H1 (cell line): ENCODE measurements at regions not wholly inside any gene's neighbourhood (a gene's known extent, or its start where the extent isn't known, plus 50 kb on each side); places are given as distances from the start of the nearest gene placed in this dataset.
A peak's percentile ranks its signal among the peaks of the same experiment; 100 is the strongest.

ENCODE experiments used
- CTCF ChIA-PET: fragments of 300-600 bp; sonication (Branson Sonifier 250); formaldehyde crosslinking; loops from one replicate; lab custom pipeline; 2021; ENCODE audit not compliant: partially characterized antibody; lab: Charles Lee
- POLR2A ChIA-PET: fragments of 300-600 bp; sonication (Branson Sonifier 250); formaldehyde crosslinking; loops from one replicate; lab custom pipeline; 2021; ENCODE audit warnings: inconsistent platforms; ENCODE audit not compliant: partially characterized antibody; lab: Charles Lee
- DNase-seq, 2 experiments: peaks; one replicate each; pipeline versions ENCODE4 v3.0.0 to v3.0.0-alpha.2; 2010 to 2022; ENCODE audit warnings: low spot score in 2 of 2, low read depth in 1 of 2, mixed read lengths in 1 of 2
- FAIRE-seq: peaks from 2 replicates; lab custom pipeline; 2011; peaks lifted over from hg19 to GRCh38; lab: Jason Lieb, UNC
- H2AFZ ChIP-seq: 2 replicates; pipeline ENCODE4 v1.8.1; 2012; ENCODE audit warnings: low read length, inconsistent platforms
- H2AK5ac ChIP-seq: 2 replicates; pipeline ENCODE4 v1.6.1; 2013; ENCODE audit warnings: low read depth, low read length
- H2BK120ac ChIP-seq: replicated peaks from 2 replicates; pipeline ENCODE3; 2013; ENCODE audit warnings: low read depth, low read length, inconsistent platforms
- H2BK12ac ChIP-seq: 2 replicates; pipeline ENCODE4 v1.6.1; 2013; ENCODE audit warnings: low read depth, low read length
- H2BK15ac ChIP-seq: 2 replicates; pipeline ENCODE4 v1.6.1; 2013; ENCODE audit warnings: low read length
- H2BK20ac ChIP-seq: 2 replicates; pipeline ENCODE4 v1.6.1; 2013; ENCODE audit warnings: low read length
- H2BK5ac ChIP-seq: 2 replicates; pipeline ENCODE4 v1.6.1; 2013; ENCODE audit warnings: low read depth, low read length
- H3K14ac ChIP-seq: 2 replicates; pipeline ENCODE4 v1.6.1; 2013; ENCODE audit warnings: inconsistent platforms; ENCODE audit not compliant: insufficient read length
- H3K18ac ChIP-seq: 2 replicates; pipeline ENCODE4 v1.6.1; 2013; ENCODE audit warnings: low read length; ENCODE audit errors: extremely low read depth
- H3K23ac ChIP-seq: 2 replicates; pipeline ENCODE4 v1.6.1; 2013; ENCODE audit warnings: inconsistent platforms; ENCODE audit not compliant: insufficient read length
- H3K23me2 ChIP-seq: 2 replicates; pipeline ENCODE4 v1.6.1; 2013; ENCODE audit warnings: low read depth, low read length
- H3K27ac ChIP-seq: 2 replicates; pipeline ENCODE4 v1.6.1; 2011; ENCODE audit warnings: low read depth, low read length, inconsistent platforms
- H3K27me3 ChIP-seq, 4 experiments: replicated peaks in 1 of 4; 1 replicate in 1 of 4; 2 replicates in 3 of 4; pipeline versions ENCODE4 v1.6.1 to v1.8.1; 2011 to 2013; ENCODE audit warnings: low read length in 3 of 4, mild to moderate bottlenecking in 3 of 4, inconsistent platforms in 2 of 4, mixed read lengths in 2 of 4, moderate library complexity in 1 of 4; ENCODE audit not compliant: control insufficient read depth in 3 of 4, insufficient read depth in 3 of 4; ENCODE audit errors: extremely low read depth in 1 of 4
- H3K36me3 ChIP-seq, 4 experiments: 2 replicates each; pipeline versions ENCODE4 v1.6.1 to v1.8.1; 2011 to 2013; ENCODE audit warnings: mild to moderate bottlenecking in 4 of 4, low read length in 3 of 4, moderate library complexity in 2 of 4, control low read depth in 1 of 4, inconsistent platforms in 1 of 4; ENCODE audit not compliant: insufficient read depth in 4 of 4, control insufficient read depth in 2 of 4
- H3K4ac ChIP-seq: replicated peaks from 2 replicates; pipeline ENCODE3; 2013; ENCODE audit warnings: low read length, low read depth, mixed read lengths, inconsistent platforms; ENCODE audit not compliant: insufficient read length
- H3K4me1 ChIP-seq, 4 experiments: replicated peaks in 1 of 4; 1 replicate in 1 of 4; 2 replicates in 3 of 4; pipeline versions ENCODE4 v1.6.1 to v1.8.1; 2011 to 2013; ENCODE audit warnings: low read length in 3 of 4, inconsistent platforms in 2 of 4, mixed read lengths in 1 of 4; ENCODE audit not compliant: insufficient read depth in 4 of 4, control insufficient read depth in 3 of 4
- H3K4me2 ChIP-seq, 2 experiments: 2 replicates each; pipeline versions ENCODE4 v1.6.1 to v1.8.1; 2011 to 2013; ENCODE audit warnings: low read depth in 2 of 2, low read length in 2 of 2, control low read depth in 1 of 2, inconsistent platforms in 1 of 2, mild to moderate bottlenecking in 1 of 2; ENCODE audit not compliant: insufficient read depth in 1 of 2
- H3K4me3 ChIP-seq, 4 experiments: fragments of 200-600, 300-600 bp in 1 of 4; sonication (generic), shearing (Covaris generic), sonication (Bioruptor Twin) in 1 of 4; 2 replicates each; pipeline versions ENCODE4 v1.5.1 to v1.8.1; 2011 to 2016; ENCODE audit warnings: low read length in 4 of 4, low read depth in 3 of 4, control low read depth in 2 of 4, inconsistent platforms in 2 of 4, mild to moderate bottlenecking in 2 of 4, mixed read lengths in 1 of 4, moderate library complexity in 1 of 4; ENCODE audit not compliant: insufficient read depth in 2 of 4; ENCODE audit errors: extremely low read depth in 1 of 4
- H3K56ac ChIP-seq: replicated peaks from 2 replicates; pipeline ENCODE3; 2013; ENCODE audit warnings: low read depth, mild to moderate bottlenecking, mixed read lengths, low read length, inconsistent platforms; ENCODE audit not compliant: insufficient read length
- H3K79me1 ChIP-seq: 2 replicates; pipeline ENCODE4 v1.6.1; 2013; ENCODE audit warnings: low read depth, low read length, control low read depth
- H3K79me2 ChIP-seq, 2 experiments: 2 replicates each; pipeline versions ENCODE4 v1.6.1 to v1.8.1; 2012 to 2013; ENCODE audit warnings: low read length in 2 of 2, mild to moderate bottlenecking in 2 of 2, inconsistent platforms in 1 of 2; ENCODE audit not compliant: insufficient read depth in 2 of 2, control insufficient read depth in 1 of 2
- H3K9ac ChIP-seq, 4 experiments: replicated peaks in 1 of 4; 1 replicate in 1 of 4; 2 replicates in 3 of 4; pipeline versions ENCODE4 v1.6.1 to v1.8.1; 2011 to 2013; ENCODE audit warnings: low read depth in 3 of 4, low read length in 3 of 4, control low read depth in 2 of 4, mild to moderate bottlenecking in 2 of 4, moderate library complexity in 2 of 4, inconsistent platforms in 1 of 4; ENCODE audit errors: extremely low read depth in 1 of 4
- H3K9me3 ChIP-seq, 2 experiments: 2 replicates each; pipeline versions ENCODE4 v1.6.1 to v1.8.1; 2012 to 2013; ENCODE audit warnings: mild to moderate bottlenecking in 2 of 2, moderate library complexity in 2 of 2, control low read depth in 1 of 2, inconsistent platforms in 1 of 2, low read depth in 1 of 2, low read length in 1 of 2, mixed read lengths in 1 of 2; ENCODE audit not compliant: insufficient read depth in 2 of 2
- H4K20me1 ChIP-seq, 2 experiments: replicated peaks in 1 of 2; 2 replicates each; pipeline versions ENCODE3 to v1.8.1; 2011 to 2013; ENCODE audit warnings: inconsistent platforms in 2 of 2, low read length in 2 of 2, mild to moderate bottlenecking in 1 of 2; ENCODE audit not compliant: insufficient read depth in 2 of 2, control insufficient read depth in 1 of 2
- H4K5ac ChIP-seq: 2 replicates; pipeline ENCODE4 v1.6.1; 2013; ENCODE audit warnings: low read length, low read depth, mixed read lengths, inconsistent platforms; ENCODE audit not compliant: insufficient read length
- H4K8ac ChIP-seq: 2 replicates; pipeline ENCODE4 v1.8.0; 2013; ENCODE audit warnings: mild to moderate bottlenecking, moderate library complexity, low read length, inconsistent platforms; ENCODE audit not compliant: insufficient read depth; ENCODE audit errors: extremely low read depth
- H4K91ac ChIP-seq: replicated peaks from 2 replicates; pipeline ENCODE3; 2013; ENCODE audit warnings: low read length, mixed read lengths, inconsistent platforms; ENCODE audit not compliant: insufficient read length
- WGBS, 2 experiments: shearing (Covaris generic) in 1 of 2; methylation state at CpG; one replicate each; pipeline versions ENCODE4 v1.1.6 to v1.1.7; 2013 to 2015; ENCODE audit warnings: low lambda C conversion rate in 2 of 2, mixed read lengths in 2 of 2, inconsistent platforms in 1 of 2, low coverage in 1 of 2, missing lambda C conversion rate in 1 of 2; ENCODE audit not compliant: insufficient replicate concordance in 2 of 2, insufficient coverage in 1 of 2, insufficient read length in 1 of 2; ENCODE audit errors: extremely low coverage in 1 of 2, missing lambda C conversion rate in 1 of 2; 5-methylcytosine and 5-hydroxymethylcytosine counted together
- TF ChIP-seq, protein P1 (sequence below): IDR thresholded peaks from 2 replicates; pipeline ENCODE4 v1.6.1; 2012; ENCODE audit warnings: inconsistent platforms

- Histone ChIP-seq H3K27me3 (peaks cover 0 to 1% (median 0%) of the 10 kb centered on the region in 4 experiments; a peak in 1 of 7 replicates), H4K5ac (no peak overlapping the region), H2BK12ac (no peak overlapping the region), H3K79me2 (no peaks in the 10 kb centered on the region), H3K14ac (no peak overlapping the region), H3K4me1 (no peaks in the 10 kb centered on the region), H3K4ac (no peak overlapping the region), H4K91ac (no peak overlapping the region), H2BK20ac (no peak overlapping the region), H4K8ac (no peak overlapping the region), H3K18ac (no peak overlapping the region), H2AK5ac (no peak overlapping the region), H4K20me1 (no peaks in the 10 kb centered on the region), H3K23me2 (peaks cover 3% of the 10 kb centered on the region; the same call in 1 of the 2 replicates), H3K36me3 (no peaks in the 10 kb centered on the region), H2BK120ac (no peak overlapping the region), H3K9ac (no peak overlapping the region), H2BK15ac (no peak overlapping the region), H3K79me1 (no peaks in the 10 kb centered on the region), H3K4me3 (no peak overlapping the region), H3K56ac (no peak overlapping the region), H3K27ac (no peak overlapping the region), H2AFZ (no peak overlapping the region), H3K9me3 (no peaks in the 10 kb centered on the region), H2BK5ac (no peak overlapping the region), H3K23ac (no peak overlapping the region), H3K4me2 (no peak overlapping the region)
- FAIRE-seq (peak; percentile 19), DNase-seq (no peak)
- CTCF ChIA-PET: interaction anchor here (1.0 kb wide), 1 partner anchor 9 kb away, joined by 3 read pairs; no protein-coding TSS in a partner anchor
- POLR2A ChIA-PET: no interaction called here
- 78% methylated on average over 1 of the region's 1 CpG; no CpG with 5 or more reads in 1 of the 2 experiments for WGBS, 2 experiments
- TF ChIP-seq, protein P1, sequence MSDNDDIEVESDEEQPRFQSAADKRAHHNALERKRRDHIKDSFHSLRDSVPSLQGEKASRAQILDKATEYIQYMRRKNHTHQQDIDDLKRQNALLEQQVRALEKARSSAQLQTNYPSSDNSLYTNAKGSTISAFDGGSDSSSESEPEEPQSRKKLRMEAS: no peak
Observed at GRCh38 chr5:53323943-53324642, 156.3 kb upstream of the FST start.
